Raji (cell line): ENCODE measurements at regions not wholly inside any gene's neighbourhood (a gene's known extent, or its start where the extent isn't known, plus 50 kb on each side); places are given as distances from the start of the nearest gene placed in this dataset.

Source experiments
- POLR2A ChIP-seq: IDR thresholded peaks from 2 replicates; pipeline ENCODE4 v1.6.1; 2011; ENCODE audit warnings: low read depth, low read length, control low read depth; ENCODE audit not compliant: insufficient read depth

DNA sequence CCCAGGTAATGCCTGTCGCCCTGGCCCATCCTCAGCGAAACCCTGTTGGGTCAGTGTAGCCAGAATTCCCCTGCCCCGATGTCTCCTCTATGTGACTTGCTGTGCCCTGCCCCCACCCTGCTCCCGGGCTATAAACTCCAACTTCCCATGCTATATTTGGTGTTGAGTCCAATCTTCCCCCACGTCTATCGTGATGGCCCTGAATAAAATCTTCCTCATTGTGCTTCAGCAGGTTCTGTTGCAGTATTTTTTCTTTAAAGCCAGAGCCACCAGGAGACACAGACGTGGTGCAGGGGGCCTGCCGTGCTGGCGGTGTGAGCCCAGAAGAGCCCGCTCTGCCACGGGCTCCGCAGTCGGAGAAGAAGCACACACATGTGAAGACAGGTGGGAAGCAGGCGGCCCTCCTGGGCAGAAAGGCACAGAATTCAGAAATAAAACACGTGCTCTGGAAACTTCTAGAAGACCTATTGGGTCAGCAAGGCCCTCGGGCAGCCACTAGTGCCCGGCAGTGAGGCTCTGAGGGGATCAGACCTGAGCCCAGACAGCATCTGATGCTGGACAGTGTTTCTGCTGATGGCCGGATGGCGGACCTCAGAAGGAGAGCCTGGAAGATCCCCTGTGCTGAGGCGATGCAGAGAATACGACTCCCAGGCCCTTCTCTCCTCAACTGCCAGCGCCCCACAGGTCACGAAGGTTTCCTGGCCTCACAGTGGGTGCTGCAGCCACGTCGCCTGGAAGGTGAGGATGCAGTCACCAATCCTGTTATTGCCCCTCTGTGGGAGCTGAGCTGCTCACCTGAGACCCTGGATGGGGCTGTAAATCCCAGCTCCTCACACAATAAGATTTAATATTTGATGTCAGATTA is 501.9 kb downstream of the BRD1 start:
- TF ChIP-seq POLR2A, result no peak

DNA sequence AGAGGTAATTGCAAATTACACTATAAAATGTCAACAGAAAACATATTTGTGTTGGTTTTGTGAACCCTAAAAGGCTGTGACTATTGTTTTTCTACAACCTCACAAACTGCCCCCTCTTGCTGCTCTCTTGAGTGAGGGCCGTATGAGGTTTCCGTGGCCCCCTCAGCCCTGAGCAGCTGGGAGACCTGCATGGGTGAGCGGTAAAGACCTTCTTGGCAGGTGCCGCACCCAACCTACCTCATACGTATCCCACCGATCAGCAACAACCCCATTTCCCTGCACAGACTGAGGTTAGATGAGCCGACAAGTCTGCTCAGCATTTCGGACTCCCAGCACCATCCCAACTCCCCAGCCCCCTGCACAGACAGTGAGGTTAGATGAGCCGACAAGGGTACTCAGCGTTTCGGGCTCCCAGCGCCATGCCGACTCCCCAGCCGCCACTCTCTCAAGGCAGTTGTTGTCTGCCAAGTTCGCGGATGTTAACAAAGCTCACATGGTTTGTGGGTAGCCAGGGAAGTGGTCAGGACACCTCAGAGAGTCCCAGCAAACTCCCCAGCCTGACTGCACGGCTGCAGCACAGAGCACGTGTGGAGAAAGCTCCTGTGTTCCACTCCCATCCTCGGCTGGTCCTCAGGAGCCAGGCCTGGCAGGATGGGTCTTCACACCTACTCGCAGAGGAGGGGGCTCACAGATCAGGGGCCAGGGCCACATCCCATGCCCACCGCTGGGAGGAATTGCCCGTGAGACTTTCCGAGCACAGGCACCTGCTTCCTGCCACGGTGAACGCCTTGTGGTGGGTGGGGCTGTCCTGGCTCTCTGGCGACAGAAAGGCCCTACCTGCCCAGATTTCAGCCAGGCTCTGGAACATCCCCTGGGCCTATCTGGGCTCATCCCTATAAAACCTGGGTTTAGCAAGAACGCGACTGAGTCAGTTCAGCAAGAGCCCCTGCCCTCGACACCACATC is 502.9 kb downstream of the BRD1 start:
- TF ChIP-seq POLR2A, result no peak

DNA sequence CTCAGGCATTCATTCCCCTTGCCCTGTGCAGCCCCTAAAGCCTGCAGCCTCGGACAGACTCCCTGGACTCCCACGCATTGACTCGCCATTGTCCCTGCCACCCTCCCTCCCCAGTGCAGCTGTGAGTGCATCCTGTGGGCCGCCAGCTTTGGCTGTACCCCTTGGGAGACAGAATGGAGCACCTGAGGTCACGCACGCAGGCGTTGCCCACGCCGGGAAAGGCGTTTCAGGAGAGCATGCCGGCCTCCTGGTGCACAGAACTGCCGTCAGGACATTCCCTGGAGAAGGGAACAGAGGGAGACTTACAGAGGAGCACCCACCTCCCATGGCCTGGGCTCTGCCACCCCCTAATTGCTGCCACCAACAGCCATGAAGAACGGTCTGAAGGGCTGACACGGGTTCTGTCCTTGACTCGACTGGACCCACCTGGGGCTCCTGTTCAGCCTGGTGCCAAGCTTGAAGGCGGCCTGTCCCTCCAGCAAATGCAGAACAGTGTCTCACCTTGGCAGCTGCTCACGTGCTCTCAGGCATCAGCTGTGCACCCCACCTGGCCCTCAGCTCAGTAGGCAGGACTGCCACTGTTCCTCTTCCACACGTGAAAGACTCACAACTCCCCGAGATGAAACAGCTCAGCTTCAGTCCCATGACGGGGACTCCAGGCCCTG is 503.8 kb downstream of the BRD1 start:
- no peak for TF ChIP-seq POLR2A

DNA sequence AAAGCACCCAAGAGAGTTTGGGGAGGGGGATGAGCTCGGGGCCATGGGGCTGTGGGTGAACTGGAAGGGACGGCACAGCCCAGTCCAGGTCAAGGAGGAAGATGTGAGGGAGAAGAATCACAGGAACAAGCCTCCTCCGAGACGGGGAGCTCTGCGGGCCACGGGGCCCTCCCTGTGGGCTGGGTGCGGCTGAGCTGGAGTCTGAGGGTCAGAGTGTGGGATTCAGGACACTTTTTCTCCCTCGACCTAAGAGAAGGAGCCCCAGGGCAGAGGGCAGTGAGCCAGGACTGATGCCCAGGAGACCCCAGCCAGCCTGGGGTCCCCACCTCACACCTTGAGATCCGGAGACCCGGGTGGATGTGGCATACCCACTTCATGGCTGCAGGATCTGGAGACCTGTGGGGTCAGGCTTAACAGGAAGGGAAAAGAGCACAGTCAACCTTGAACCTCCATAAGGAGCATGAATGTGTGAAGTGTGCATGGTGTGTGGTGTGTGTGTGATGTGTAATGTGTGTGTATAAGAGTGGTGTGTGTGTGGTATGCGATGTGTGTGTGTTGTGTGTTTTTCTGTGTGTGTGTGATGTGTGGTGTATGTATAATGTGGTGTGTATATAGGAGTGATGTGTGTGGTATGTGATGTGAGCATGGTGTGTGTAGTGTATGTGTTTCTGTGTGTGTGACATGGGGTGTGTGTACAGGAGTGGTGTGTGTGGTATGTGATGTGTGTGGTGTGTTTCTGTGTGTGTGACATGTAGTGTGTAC is 504.6 kb downstream of the BRD1 start:
- no peak for TF ChIP-seq POLR2A

DNA sequence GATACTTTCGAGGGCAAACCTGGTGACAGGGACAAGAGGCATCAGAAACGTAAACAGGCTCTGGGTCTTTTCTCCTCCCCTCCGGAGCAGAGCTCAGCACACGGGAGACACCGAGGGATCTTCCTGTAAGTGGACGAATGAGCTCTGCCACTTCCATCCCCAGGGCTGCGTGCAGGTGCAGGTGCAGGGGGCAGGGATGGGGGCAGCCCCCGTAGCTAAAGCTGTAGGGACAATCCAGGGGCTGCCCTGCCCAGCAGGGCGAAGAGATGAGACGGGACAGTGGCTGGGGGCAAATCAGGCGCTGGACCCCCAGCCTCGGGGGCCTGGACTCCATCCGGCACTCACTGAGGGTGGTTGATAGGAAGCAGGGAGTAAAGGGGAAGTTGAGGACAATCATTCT is 505.4 kb downstream of the BRD1 start:
- no peak for TF ChIP-seq POLR2A

DNA sequence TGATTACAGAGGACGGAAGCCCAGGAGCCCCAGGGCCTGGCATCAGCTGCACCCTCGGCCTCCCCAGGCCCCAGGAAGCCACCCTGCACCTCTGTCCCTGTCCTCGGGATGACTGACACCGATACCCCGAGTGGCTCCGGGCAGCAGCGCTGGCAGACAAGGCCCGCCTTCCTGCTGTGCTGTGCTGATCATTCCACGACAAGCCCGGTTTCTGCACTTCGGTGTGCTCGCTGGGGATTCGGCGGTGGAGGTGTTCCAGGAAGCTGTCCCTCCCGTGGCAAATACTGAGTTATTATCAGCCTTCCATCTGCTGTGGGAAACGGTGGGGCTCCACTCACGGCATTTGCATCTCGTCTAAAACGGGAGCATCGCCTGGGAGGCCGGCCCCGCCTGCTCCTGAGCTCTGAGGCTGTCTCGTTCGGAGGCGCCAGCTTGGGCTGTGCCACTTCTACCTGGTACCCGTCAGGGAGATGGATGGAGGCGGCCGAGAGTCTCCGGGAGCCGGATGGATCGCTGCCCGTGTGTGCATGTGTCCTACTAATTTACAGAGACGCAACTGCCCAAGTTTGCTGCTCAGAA is 506.1 kb downstream of the BRD1 start:
- no peak for TF ChIP-seq POLR2A

DNA sequence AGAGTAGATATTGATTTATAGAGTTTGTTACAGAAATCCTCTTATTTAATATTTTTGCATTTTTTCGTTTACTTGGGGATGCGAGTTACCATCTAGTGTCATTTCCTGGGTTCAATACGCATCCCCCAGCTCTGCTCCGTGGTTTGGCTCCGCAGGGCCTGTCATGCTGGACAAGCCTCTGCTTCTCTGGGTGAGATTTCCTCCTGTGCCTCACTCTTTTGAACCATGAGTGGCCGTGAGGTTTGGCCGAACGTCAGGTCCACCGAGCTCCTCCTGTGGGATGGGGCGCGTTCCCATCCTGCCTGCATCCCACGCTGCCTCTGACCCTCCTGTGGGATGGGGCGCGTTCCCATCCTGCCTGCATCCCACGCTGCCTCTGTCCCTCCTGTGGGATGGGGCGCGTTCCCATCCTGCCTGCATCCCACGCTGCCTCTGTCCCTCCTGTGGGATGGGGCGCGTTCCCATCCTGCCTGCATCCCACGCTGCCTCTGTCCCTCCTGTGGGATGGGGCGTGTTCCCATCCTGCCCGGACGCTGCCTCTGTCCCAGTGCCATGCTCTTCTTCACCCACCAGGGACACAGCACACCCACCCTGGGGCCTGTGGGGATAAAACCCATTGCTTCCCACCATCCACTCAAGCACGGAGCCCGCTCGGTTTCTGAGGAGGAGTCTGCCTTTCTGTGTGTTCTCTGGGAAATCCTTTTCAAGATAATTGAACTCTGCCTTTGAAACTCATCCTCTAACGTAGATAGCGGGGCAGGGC is 506.8 kb downstream of the BRD1 start:
- TF ChIP-seq POLR2A, result no peak

DNA sequence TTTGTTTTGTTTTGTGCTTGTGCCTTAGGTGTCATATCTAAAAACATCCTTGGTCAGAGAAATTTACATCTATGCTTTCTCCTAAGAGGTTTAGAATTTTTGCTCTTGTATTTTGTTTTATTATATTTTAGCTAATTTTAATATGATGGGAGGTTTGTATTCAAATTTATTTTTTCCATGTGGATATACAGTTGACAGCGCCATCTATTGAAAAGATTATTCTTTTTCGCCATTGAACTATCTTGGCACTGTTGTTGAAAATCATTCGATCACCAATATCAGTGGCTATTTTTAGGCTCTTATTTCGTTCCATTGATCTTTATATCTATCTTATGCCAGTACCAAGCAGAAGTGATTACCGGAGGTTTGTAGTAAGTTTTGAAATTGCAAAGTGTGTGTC is 510.3 kb downstream of the BRD1 start:
- no peak for TF ChIP-seq POLR2A

DNA sequence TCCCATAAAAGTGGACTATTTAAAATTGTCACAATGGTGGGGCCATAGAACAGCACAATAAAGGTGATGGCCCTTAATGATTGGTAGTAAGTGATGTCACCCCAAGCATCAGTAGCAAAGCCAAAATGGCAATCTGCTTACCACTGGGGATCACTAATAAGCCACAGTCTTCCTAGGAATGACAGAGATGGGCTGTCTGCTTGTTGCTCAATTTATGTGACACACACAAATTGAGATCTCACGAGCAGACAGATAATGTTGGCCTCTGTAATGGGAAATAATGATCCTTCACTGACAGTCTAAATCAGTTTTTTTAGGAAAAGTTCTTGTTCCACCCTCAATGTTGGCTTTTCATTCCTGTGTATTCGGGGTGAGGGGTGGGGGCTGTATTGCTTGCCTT is 515.1 kb downstream of the BRD1 start:
- TF ChIP-seq POLR2A, result no peak

DNA sequence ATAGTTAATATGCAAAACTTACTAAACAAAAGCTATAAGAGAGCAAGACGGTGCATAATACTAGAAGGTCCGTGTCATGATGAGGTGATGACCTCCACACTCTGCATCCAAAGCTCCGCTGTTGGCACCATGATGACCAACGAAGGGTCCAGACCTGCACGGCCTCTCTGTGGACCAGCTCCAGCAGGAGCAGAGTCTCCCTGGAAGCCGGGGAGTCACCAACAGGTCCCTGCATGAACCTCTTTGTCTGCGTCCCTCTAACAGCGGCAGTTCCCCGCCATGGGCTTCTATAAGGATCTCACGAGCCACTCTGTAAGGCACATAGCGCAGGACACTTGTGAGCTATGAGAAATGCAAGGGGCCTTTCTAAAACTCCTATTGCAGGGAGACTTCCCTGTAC is 517.3 kb downstream of the BRD1 start:
- TF ChIP-seq POLR2A, result no peak

DNA sequence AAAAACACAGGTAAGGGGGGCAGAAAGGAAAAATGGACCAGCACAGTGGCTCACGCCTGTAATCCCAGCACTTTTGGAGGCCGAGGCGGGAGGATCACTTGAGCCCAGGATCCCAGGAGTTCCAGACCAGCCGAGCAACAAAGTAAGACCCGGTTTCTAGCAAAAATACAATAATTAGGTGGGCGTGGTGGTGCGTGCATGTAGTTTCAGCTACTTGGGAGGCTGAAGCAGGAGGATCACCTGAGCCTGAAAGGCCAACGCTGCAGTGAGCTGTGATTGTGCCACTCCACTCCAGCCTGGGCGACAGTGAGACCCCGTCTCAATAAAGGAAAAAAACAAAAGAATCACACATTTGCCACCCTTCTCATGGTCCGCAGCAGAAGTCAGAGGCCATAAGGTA is 519.4 kb downstream of the BRD1 start:
- no peak for TF ChIP-seq POLR2A

DNA sequence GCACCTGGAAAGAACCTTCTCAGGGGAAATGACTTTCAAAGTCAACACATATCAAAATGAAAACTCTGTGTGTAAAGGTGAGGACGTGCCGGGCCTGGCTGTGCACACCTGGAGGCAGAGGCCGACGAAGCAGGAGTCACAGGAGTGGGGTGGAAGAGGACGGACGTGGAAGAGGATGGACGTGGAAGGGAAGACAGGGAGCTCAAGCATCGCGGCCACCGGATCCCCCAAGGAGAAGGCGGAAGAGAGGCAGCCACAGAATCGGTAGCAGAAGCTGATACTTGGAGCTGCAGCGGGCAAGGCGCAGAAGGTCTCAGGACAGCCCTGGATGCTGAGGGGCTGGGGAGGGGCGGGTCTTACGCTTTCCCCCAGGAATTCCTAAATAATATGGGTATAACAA is 519.8 kb downstream of the BRD1 start:
- TF ChIP-seq POLR2A, result no peak

DNA sequence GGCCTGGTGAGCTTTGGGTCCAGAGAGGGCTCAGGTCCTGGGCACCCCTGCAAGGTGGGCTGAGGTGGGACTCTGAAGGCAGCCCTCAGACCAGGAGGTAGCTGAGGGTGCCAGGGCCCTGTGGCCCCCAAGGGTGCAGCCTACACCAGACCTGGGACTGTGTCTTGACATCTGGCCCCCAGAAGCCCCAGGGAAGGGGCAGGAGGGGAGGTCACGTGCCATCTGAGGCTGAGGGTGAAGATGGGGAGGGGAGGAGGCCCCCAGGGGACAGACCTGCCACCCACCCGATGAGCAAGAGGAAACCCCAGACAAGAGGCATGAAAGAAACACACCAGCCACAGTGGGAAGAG is 520.2 kb downstream of the BRD1 start:
- no peak for TF ChIP-seq POLR2A

DNA sequence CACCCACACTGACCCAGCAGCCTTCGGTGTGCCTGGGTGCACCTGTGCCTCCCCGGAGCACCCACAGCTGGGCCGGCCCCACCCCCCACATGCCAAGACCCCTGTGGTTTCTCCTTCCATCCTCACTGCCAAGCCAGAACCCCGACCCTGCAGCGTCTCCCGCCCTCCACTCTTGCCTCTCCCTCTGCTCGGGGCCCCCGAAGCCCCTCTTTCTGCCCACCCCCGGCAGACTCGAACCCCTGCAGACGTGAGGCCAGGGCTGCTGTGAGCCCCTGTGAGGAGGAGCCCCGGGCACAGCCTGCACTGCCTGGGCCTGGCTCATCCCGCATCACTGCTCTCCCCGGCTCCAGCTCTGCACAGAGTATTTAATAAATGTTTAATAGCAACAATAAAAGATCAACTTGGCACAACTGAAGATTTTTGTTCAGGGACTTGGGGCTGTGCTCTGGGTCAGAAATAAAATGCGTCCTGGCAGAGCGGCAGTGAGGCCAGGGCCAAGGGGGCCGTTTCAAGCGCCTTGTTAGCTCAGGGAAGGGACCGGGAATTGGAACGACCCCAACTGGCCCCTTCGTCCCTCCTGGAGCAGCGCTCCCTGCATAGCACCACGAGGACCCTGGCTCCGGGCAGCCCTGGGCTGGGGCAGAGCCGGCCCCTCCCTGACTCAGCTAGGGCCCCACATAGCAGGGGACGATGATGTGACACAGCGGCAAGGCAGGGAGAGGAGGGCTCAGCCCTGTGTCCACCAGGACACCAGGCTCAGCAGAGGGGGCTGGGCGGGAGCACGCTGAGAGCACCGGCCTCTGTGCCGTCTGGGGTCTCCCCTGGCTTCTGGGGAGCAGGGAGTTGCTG is 520.8 kb downstream of the BRD1 start:
- no peak for TF ChIP-seq POLR2A
